ENCODE measurements at regions not wholly inside any gene's neighbourhood (a gene's known extent, or its start where the extent isn't known, plus 50 kb on each side); places are given as distances from the start of the nearest gene placed in this dataset.

DNA sequence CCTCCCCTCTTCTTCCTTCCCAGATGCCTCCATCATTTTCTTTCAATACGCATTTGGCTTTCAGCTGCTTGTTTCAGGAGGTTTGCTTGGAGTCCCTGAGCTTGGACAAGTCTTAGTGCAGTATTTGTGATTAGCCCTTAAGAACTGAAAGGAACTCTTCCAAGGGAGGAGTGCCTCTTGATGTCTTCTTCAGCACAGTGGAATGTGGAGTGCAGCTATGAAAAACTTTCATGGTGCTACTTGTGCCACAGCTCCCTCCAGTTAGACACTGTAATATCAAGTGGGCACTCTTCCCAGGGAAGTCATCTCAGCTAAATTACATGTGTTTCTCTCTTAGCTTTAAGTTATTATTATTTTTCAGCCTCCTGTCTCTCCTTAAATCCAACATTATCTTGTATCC, 173.1 kb downstream of the NECTIN3 start:
- TF ChIP-seq, protein P1, sequence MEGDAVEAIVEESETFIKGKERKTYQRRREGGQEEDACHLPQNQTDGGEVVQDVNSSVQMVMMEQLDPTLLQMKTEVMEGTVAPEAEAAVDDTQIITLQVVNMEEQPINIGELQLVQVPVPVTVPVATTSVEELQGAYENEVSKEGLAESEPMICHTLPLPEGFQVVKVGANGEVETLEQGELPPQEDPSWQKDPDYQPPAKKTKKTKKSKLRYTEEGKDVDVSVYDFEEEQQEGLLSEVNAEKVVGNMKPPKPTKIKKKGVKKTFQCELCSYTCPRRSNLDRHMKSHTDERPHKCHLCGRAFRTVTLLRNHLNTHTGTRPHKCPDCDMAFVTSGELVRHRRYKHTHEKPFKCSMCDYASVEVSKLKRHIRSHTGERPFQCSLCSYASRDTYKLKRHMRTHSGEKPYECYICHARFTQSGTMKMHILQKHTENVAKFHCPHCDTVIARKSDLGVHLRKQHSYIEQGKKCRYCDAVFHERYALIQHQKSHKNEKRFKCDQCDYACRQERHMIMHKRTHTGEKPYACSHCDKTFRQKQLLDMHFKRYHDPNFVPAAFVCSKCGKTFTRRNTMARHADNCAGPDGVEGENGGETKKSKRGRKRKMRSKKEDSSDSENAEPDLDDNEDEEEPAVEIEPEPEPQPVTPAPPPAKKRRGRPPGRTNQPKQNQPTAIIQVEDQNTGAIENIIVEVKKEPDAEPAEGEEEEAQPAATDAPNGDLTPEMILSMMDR (IDR thresholded peaks at IDR 0.05) = no peak
- no peak for TF ChIP-seq POLR2A (IDR thresholded peaks at IDR 0.05)
- TF ChIP-seq EP300 (IDR thresholded peaks at IDR 0.05) = no peak
- no peak for TF ChIP-seq POLR2AphosphoS5 (IDR thresholded peaks at IDR 0.05)
